NCI-H524 (cell line): ENCODE measurements at regions not wholly inside any gene's neighbourhood (a gene's known extent, or its start where the extent isn't known, plus 50 kb on each side); places are given as distances from the start of the nearest gene placed in this dataset.
"Not testable (repeated sequence)": the region's sequence is repeated elsewhere in the genome, so short reads cannot be mapped to it uniquely, and the experiment has no call there.

Experiments
- DNase-seq, 2 experiments: peaks; one replicate each; lab custom pipeline; 2025; lab: John Stamatoyannopoulos, UW

DNA sequence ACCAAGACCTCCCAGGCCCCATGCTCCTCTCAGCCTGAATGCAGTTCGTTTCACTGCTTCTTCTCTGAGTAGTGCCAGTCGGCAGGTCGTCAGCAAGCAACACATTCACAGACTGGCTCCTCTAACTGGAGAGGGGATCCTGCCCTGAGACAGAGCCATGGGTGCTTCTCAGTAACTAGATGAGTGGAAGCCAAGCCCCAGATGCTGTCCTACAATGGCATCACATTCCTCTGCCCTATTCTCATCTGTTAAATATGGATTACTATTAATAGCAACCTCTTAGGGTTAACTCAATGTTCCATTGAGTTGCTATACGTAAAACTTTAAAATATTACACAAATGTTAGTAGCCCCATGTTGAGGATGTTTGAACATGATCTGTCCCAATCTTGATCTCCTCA, 84.2 kb upstream of the S1PR1 start:
- DNase-seq, result no peak

DNA sequence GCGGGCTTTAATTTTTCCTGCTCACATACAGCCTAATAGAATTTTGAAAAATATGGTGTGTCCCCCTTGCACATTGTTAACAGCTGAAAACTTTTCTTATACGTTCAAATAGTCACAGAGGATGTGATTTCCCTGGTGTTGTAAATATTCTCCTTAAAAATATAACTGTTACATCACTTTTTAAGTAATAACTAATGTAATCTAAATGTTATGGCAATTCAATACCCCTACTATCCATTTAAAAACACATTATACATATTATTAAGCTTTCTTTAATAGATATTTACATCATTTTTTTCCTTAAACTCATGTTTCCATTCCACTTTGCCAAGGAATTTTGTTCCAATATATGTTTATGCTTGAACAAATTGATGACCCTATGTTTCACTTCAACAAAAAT, 85.5 kb upstream of the S1PR1 start:
- no peak for DNase-seq

DNA sequence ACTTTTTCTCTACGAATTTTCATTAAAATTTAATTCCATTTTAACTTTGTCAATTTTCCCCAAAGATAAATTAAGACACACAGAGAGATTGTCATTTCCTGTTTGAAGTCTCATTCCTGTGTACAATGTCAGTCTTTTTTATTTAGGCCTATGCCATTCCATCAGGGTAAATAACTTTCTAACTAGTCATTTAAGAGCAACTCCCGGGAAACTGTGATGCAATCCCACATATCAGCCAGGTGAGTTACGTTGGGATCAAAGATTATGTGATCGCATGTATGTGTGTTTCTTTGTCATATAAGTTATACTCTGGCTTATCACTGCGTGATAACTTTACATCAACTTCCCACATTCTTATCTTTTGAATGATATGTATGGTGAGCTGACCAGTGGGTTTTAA, 86.1 kb upstream of the S1PR1 start:
- no peak for DNase-seq

DNA sequence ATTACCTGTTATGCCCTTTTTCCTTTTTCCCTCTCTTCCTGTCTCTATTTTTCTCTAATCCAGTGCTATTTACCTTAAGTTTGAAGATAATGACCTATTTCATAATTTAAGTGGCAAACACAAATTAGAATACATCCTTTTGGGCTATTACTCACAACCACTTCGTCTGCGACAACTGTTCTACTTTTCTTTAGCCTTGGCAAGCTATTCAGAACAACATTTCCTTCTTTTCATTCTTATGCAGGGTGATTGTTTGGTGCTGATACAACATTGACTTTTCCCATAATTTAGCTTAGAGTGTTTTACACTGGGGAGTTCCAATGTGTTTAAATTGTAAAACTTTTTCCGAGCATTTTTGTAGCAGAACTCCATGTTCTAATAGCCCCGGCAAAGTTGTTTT, 86.6 kb upstream of the S1PR1 start:
- DNase-seq, result no peak

DNA sequence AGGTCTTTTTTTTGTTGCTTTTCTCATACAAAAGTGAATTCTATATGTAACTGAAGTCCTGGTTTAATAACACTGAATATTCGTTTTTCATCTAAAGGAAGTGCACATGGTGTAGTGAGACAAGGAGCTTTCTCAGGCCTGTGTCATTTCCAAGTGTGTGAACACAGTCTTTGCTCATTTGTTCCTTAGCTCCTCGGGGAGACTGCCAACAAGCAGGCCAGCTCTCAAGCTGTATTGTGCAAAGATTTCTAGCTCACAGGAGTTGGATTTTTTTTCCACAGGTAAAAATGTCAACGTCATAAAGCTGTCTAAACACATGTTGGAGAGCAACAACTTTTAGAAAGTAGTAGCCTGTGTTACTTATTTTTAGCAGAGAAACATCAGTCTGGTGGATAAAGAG, 87.8 kb upstream of the S1PR1 start:
- no peak for DNase-seq

DNA sequence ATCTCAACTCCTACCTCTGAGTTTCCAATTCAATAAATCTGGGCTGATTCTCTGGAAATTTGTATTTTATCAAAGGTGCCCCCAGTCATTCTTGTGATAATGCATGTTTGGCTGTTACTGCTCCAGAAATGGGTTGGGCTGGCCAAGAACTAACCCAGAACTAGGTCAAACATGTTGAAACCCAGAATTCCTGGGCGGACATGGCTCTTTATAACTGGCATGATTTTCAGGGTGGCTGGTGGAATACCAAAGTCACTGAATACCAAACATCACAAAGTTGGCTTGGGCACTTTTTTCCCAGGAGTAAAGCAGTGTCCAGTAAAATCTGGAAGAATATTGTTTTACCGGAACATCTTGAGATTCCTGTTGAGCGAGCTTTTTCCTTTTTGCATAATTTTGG, 89.4 kb upstream of the S1PR1 start:
- DNase-seq, result no peak

DNA sequence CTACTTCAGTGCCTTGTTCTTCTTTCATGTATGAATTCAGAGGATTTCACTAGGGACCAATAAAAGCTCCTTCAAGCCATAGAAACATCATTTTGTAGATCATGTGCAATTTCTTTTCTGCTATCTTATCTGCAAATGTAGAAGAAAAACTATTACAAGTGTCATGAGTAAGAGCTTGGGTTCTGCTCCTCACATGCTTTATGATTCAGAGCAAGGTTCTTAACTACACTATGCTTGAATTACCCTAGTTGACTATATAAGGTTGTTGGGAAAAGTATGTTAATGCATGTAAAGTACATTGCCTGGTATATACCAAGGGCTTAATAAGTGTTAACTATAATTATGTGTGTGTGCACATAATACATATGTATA, 91.4 kb upstream of the S1PR1 start:
- no peak for DNase-seq

DNA sequence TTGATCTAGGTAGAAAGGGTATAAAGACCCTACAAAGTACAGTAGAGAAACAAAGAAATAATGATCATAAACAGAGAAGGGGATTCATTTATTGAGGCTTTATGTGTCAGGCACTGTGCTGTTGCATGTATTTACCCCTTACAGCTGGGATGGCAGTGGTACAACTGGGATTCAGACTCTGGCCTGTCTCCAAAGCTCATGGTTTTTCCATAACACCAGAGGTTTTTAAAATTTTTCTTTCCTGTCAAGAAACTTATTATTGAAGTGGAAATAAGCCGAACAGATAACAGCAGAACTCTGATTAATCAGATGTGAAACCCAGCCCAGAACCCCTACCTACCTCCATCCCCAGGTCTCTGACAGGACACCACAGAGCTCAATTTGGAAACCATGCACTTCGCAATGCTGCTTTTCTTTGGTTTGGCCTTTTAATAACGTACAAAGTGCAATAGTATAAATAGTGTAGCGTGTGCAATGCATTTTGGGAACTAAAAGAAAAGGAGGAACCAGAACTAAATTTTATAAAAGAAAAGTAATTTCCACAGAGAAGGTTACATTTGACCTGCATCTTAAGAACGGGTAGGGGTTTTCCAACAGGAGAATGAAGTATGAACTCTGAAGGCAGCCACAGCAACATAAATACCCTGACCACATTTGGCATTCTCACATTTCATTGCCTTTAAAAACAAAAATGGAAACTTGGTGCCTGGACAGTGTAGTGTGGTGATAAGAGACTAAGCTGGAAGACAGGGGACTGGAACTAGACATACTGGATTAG, 92.0 kb upstream of the S1PR1 start:
- DNase-seq, result no peak

DNA sequence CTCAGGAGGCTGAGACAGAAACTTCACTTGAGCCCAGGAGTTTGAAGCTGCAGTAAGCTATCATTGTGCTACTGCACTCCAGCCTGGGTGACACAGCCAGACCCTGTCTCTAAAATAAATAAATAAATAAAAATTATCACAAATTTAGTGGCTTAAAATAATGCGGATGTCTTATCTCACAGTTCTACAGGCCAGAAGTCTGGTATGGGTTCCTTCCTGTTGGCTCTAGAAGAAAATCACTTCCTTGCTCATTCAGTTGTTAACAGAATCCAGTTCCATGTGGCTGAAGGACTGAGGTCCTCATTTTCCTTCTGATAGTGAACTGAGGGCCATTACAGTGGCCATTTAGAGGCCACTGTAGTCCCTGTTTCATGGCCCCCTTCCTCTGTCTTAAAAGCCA, 94.6 kb upstream of the S1PR1 start:
- no peak for DNase-seq

DNA sequence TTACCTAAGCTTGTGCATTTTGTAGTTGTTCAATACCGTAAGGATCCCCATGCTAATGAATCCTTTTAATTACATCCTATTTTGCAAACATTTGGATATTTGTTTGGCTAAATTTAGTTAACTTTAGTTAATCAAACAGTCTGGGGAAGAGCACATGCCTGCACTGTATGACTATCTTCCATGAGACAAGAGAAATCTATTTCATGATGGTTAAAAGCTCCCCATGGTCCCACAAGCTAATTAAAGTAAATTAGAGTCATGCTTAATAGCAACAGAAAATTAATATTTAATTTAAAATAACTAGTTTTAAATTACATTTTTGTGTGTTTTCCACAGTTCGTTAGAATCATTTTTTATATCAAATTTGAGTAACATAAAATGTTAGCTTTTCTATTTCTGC, 95.4 kb upstream of the S1PR1 start:
- no peak for DNase-seq

DNA sequence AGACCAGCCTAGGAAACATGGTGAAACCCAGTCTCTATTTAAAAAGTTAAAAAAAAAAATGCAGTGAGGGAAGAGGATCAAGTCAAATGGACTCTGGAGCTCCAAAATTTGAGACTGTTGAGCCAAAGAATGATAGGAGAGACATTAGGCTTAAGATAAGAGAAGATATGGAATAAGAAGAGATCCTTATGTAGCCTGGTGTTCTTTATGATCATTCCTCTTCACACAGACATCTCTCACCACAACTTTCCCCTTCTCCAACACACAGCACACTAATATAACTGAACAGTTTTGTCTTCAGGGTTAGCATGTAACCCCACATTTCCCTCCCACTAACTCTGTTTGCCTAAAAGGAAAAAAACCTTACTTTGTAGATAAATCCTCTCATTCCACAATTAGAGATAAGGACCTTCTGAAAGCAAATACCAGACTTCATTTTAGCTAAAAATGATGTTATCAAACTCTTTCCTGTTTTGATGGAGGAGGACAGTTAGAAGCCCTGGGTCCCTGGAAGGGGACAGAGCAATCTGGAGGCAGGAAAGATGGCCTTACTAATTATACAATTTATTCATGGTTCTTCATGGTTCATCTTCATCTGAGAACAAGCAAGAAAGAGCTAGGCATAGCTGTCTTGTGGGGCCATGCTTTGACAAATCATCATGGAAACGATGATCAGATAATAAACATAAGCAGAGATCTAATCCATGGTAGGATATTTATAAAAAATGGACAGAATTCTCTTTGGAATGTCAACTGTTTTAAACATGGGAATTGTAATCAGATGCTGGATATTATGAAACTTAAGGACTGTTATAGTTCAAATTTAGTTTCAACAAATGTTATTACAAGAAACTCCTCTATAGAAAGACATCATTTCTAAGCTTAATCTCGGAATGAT, 96.7 kb upstream of the S1PR1 start:
- no peak for DNase-seq

DNA sequence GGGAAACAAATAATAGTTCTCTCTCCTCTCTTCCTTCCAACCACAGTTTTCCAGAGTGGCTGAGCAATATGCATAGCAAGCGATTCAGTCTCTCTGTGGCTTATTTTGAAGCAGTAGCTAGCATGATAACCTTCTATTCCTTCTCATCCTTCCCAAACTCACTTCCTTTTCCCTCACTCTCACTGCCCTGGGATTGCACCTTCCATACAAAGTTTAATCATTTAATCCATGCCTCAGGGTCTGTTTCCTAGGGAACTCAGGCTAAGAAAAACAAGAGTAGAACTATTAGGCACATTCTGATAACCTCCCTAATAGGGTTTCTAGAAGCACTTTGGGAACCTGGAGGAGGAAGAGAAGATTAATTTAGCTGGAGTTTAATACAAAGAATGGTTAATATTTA, 97.7 kb upstream of the S1PR1 start:
- DNase-seq, result no peak

DNA sequence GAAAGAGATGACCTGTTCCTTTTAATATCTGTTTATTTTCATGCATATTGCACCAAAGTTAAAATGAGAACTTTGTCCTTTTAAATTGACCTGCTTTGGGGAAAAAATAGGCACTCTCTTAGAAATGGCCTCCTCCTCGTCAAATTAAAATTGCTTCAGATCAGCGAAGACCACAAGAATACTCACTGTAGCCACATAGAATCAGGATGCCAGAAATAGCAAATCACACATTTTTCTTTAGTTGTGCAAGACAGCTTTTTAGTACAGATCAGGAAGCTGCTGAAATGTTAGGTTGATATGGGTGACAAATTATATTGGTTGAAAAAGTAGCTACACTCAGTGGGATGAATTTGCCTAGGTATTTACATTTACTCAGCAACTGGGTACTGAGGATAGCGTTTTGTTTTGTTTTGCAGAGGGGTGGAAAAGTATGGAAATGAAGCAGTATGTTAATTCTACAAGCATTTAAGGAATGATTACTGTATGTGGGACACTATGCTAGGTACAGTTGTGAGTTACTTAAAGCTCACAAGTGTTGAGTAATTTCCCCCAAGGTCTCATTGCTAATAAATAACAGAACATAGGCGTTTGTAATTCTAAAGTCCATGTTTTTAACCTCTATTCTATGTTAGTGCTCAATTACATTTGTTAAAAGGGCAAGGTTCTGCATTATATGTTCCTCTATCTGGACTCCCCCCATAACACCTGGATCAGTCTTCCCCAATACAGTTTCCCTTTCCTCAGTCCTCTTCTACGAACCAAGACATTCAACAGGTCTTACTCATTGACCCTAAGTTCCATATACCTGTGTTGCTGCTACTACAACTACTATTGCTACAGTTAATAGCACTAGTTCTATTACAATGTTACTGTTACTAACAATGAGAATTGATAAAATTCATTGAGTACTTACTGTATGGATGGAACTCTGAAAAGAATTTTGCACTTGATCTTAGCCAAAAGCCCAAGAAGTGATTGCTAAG, 99.4 kb upstream of the S1PR1 start:
- DNase-seq, result no peak

DNA sequence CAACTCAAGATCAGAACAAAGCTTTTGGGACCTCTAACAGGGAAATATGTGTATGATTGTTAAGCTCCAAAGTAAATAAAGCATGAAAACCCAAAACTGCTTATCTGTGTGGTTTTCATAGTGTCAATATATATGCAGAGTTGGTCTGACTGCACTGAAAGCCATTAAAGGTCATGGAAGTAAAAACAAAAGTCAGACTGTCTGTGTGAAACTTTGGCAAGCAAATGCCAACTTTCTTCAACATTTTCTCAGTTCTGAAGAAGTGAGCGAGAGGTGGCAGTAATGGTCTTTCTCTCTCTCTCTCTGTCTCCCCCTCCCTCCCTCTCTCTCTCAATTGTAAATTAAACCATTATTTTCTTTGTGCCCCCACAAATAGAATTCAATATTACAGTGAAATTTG, 100.1 kb upstream of the S1PR1 start:
- DNase-seq, result no peak

DNA sequence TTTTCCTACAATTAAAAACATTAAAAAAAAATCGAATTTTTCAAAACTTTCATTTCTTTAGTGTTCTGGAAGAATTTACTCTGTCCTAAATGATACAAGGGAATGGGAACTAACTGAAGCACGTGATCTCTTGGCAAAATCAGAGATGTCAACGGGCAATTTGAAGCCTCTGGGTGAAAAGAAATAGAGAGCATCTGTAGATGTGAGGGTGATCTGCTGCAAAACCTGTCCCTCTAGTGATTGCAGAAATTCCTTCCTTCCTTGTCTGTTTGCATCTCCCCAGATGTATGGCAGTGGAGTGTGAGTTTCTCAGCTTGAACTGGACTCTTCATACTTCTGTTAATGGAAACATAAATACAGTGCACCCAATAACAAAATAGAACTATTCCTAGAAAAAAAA, 100.5 kb upstream of the S1PR1 start:
- no peak for DNase-seq

DNA sequence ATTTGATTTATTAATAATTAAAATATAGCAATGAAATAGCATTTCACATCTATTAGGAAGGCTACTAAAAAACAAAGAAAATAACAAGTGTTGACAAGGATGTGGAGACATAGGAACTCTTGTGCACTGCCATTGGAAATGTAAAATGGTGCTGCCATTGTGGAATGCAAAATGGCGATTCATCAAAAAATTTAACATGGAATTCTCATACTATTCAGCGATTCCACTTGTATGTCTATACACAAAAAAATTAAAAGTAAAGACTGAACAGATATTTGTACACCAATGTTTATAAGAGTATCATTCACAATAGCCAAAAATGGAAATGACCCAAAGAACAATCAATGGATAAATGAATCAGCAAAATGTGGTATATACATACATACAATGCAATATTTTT, 101.3 kb upstream of the S1PR1 start:
- no peak for DNase-seq

DNA sequence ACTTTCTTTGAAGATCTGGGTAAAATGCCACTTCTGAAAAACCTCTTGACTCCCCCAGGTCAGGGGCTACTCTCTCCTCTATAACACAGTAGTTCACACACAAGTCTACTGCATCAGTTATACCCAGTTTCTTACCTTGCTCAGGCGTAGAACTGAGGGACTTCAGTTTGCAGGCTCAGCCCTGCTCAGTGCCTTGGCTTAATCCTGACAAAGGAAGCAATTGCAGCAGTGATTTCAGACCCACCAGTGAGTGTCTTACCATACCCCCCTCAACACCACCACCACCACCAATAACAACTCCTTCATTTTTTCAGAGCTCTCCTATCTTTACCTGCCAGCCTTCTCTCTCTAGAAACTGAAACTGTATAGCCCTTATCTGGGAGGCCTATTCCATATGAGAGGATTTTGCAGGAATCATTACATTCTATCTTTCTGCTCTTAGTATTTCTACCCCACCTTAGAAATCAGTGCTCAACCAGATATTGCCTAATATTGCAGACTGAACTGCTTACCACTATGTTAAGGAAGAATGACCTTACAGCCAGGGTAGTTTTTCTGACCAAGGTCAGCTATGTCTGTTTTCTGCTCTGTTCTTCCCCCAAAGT, 105.5 kb upstream of the S1PR1 start:
- DNase-seq, result no peak

DNA sequence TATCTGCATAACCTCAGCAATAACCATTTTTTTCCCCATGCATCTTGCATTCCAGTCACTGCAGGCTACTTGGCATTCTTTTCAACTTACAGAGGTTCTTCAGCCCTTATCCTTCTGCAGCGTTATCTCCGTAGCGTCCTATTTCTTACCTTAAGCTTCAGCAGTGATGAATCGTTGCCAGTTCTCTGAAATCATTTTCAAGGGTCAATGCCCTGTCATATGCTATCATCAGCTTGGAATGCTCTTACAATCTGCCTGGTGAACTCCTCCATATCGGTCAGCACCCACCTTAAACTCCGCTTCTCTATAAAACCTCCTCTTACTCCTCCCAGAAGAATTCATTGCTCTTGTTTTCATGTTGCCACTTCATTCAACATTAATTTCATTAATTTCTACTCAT, 105.1 kb upstream of the DPH5 start:
- DNase-seq, result no peak

DNA sequence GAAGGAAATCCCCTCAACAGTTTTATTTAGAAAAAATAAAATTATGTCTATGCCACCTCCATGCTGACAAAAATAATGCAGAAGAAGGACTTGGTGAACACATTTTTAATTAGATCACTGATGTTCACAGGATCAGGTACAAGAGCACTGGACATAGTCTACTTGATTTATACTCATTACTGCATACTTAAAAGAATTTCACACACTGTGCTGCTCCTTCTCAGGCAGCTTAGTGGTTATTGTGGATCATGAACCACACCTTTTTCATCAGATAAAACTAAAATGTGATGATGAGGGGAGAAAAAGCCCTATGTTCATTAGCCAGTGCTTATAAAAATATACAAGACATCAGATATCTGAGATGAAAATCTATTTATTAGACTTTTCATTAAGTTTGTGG, 103.3 kb upstream of the DPH5 start:
- DNase-seq, result no peak

DNA sequence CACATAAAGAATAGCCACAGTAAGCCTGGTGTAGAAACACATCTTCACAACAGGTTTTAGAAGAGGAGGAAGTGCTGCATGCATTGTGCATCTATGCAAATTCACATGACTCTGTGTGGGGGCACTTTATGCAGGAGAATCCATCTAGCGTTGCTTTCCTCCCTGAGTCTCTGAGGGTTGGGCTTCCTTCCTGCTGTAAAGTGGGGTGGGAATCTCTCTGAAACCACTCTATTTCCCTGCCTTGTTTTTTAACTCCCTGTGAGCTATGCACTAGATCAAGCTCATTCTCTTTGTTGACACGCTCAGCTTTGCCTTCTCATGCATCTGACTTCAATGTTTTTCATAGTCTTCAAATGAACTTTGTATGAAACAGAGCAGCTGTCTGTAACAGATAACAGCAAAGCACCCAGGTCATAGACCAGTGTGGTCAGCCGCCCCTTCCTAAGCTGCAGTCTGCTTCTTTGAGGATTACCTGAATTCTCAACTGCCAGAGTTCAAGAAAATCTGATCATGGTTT, 102.7 kb upstream of the DPH5 start:
- DNase-seq, result no peak

DNA sequence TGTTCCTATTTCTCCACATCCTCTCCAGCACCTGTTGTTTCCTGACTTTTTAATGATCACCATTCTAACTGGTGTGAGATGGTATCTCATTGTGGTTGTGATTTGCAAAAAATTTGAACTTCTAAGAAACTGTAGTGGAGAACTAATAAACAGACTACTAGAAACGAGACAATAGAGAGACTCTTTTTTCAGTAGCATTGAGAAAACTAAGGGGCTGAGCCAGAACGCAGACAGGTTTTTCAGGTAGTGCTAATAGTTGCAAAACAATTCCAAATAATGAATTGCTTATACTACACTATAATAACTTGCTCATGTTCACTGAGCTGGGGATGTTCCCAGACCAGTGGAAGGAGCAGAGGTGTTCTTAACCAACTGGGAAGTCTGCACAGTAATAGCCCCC, 98.8 kb upstream of the DPH5 start:
- DNase-seq, result no peak

DNA sequence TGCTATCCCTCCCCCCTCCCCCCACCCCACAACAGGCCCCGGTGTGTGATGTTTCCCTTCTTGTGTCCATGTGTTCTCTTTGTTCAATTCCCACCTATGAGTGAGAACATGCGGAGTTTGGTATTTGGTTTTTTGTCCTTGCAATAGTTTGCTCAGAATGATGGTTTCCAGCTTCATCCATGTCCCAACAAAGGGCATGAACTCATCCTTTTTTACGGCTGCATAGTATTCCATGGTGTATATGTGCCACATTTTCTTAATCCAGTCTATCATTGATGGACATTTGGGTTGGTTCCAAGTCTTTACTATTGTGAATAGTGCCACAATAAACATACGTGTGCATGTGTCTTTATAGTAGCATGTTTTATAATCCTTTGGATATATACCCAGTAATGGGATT, 98.3 kb upstream of the DPH5 start:
- not testable (repeated sequence) for DNase-seq
